ENCODE measurements at regions not wholly inside any gene's neighbourhood (a gene's known extent, or its start where the extent isn't known, plus 50 kb on each side); places are given as distances from the start of the nearest gene placed in this dataset.

- intact Hi-C loops (cut with micrococcal nuclease) = no loop called here
- no peak overlapping the region for H3K4me3 Mint-ChIP-seq
- no peak for DNase-seq
- H3K27ac Mint-ChIP-seq = no peak overlapping the region
- Histone ChIP-seq H3K4me3 (replicated peaks in 1 of 3; ENCODE audit: low read depth in 2 of 3, low read length in 3 of 3) (no peak overlapping the region), H2AFZ (ENCODE audit: insufficient read depth, low read depth, low read length, poor library complexity, severe bottlenecking) (no peak overlapping the region), H4K20me1 (ENCODE audit: insufficient read depth, low read length) (no peaks in the 10 kb centered on the region), H3K9ac (ENCODE audit: insufficient read depth, low read length, poor library complexity, severe bottlenecking) (no peak overlapping the region), H3K9me3 (replicated peaks in 1 of 2; ENCODE audit: control insufficient read depth in 1 of 2, insufficient read depth in 1 of 2, low read length in 2 of 2) (peaks cover 6 to 17% of the 10 kb centered on the region in 2 donors), H3K27me3 (ENCODE audit: control insufficient read depth in 2 of 2, insufficient read depth in 2 of 2, low read length in 2 of 2) (no peaks in the 10 kb centered on the region), H3K79me2 (ENCODE audit: insufficient read depth, low read length) (no peaks in the 10 kb centered on the region), H3K4me1 (ENCODE audit: control insufficient read depth in 1 of 2, insufficient read depth in 2 of 2, low read length in 2 of 2) (no peaks in the 10 kb centered on the region), H3K4me2 (replicated peaks; ENCODE audit: extremely low read depth, low read length, poor library complexity, severe bottlenecking) (no peak overlapping the region), H3K36me3 (replicated peaks in 1 of 2; ENCODE audit: control insufficient read depth in 1 of 2, insufficient read depth in 2 of 2, low read length in 2 of 2) (no peaks in the 10 kb centered on the region), H3K27ac (ENCODE audit: low read depth in 1 of 2, low read length in 2 of 2) (no peak overlapping the region)
- H3K36me3 Mint-ChIP-seq = no peaks in the 10 kb centered on the region
- H3K9me3 Mint-ChIP-seq = peaks cover 5 to 16% (median 9%) of the 10 kb centered on the region in 7 donors
- no CpG with 5 or more reads among the region's 2 CpGs for WGBS (ENCODE audit: insufficient coverage)
- TF ChIP-seq, protein P1, sequence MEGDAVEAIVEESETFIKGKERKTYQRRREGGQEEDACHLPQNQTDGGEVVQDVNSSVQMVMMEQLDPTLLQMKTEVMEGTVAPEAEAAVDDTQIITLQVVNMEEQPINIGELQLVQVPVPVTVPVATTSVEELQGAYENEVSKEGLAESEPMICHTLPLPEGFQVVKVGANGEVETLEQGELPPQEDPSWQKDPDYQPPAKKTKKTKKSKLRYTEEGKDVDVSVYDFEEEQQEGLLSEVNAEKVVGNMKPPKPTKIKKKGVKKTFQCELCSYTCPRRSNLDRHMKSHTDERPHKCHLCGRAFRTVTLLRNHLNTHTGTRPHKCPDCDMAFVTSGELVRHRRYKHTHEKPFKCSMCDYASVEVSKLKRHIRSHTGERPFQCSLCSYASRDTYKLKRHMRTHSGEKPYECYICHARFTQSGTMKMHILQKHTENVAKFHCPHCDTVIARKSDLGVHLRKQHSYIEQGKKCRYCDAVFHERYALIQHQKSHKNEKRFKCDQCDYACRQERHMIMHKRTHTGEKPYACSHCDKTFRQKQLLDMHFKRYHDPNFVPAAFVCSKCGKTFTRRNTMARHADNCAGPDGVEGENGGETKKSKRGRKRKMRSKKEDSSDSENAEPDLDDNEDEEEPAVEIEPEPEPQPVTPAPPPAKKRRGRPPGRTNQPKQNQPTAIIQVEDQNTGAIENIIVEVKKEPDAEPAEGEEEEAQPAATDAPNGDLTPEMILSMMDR (IDR thresholded peaks at IDR 0.05) = no peak
- H3K4me1 Mint-ChIP-seq = no peaks in the 10 kb centered on the region
- H3K27me3 Mint-ChIP-seq (ENCODE audit: low read depth in 3 of 3) = peaks cover 0 to 2% (median 0%) of the 10 kb centered on the region in 3 donors
These were observed 352.5 kb upstream of the SASH1 start for GRCh38 chr6:147990159-147990558.

- no peak overlapping the region for H3K27ac Mint-ChIP-seq
- H3K27ac ChIP-seq (ENCODE audit: low read depth in 1 of 2, low read length in 2 of 2) = no peak overlapping the region
- no peaks in the 10 kb centered on the region for H3K36me3 ChIP-seq (replicated peaks in 1 of 2; ENCODE audit: control insufficient read depth in 1 of 2, insufficient read depth in 2 of 2, low read length in 2 of 2)
- H3K4me1 Mint-ChIP-seq = no peaks in the 10 kb centered on the region
- H3K79me2 ChIP-seq (ENCODE audit: insufficient read depth, low read length) = no peaks in the 10 kb centered on the region
- H4K20me1 ChIP-seq (ENCODE audit: insufficient read depth, low read length) = no peaks in the 10 kb centered on the region
- no peak overlapping the region for H3K4me3 Mint-ChIP-seq
- no peaks in the 10 kb centered on the region for H3K36me3 Mint-ChIP-seq
- H3K9me3 ChIP-seq (replicated peaks in 1 of 2; ENCODE audit: control insufficient read depth in 1 of 2, insufficient read depth in 1 of 2, low read length in 2 of 2) = peaks cover 6 to 17% of the 10 kb centered on the region in 2 donors
- no peak overlapping the region for H3K9ac ChIP-seq (ENCODE audit: insufficient read depth, low read length, poor library complexity, severe bottlenecking)
- H3K27me3 ChIP-seq (ENCODE audit: control insufficient read depth in 2 of 2, insufficient read depth in 2 of 2, low read length in 2 of 2) = no peaks in the 10 kb centered on the region
- H3K4me2 ChIP-seq (replicated peaks; ENCODE audit: extremely low read depth, low read length, poor library complexity, severe bottlenecking) = no peak overlapping the region
- TF ChIP-seq, protein P1 (IDR thresholded peaks at IDR 0.05) = no peak
- no CpG with 5 or more reads among the region's 3 CpGs for WGBS (ENCODE audit: insufficient coverage)
- no peak overlapping the region for H2AFZ ChIP-seq (ENCODE audit: insufficient read depth, low read depth, low read length, poor library complexity, severe bottlenecking)
- no peaks in the 10 kb centered on the region for H3K4me1 ChIP-seq (ENCODE audit: control insufficient read depth in 1 of 2, insufficient read depth in 2 of 2, low read length in 2 of 2)
- peaks cover 0 to 2% (median 0%) of the 10 kb centered on the region in 3 donors for H3K27me3 Mint-ChIP-seq (ENCODE audit: low read depth in 3 of 3)
- DNase-seq = no peak
- intact Hi-C loops (cut with micrococcal nuclease) = no loop called here
- H3K9me3 Mint-ChIP-seq = peaks cover 4 to 16% (median 7%) of the 10 kb centered on the region in 7 donors
- no peak overlapping the region for H3K4me3 ChIP-seq (replicated peaks in 1 of 3; ENCODE audit: low read depth in 2 of 3, low read length in 3 of 3)
These were observed 350.7 kb upstream of the SASH1 start for GRCh38 chr6:147991961-147992360.
